ENCODE measurements at regions not wholly inside any gene's neighbourhood (a gene's known extent, or its start where the extent isn't known, plus 50 kb on each side); places are given as distances from the start of the nearest gene placed in this dataset.

DNA sequence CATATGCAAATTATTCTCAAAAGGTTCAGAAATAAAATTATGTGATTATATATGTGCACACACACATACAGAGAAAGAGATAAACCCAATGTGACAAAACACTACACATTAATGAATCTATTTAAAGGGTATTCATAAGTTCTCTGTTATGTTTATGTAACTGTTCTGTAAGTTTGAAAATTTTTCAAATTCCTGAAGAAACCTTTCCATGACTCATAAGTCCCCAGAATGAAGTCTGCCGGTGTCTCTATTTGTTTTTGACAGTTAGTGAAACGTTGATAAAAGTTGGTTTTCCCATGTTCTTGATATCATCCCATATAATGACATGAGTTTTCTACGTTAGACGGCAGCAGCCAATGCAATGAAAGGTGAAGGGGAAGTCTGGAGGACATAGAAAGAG, 199.5 kb upstream of the PUM3 start:
- peaks cover 2% of the 10 kb centered on the region for H3K4me1 Mint-ChIP-seq (ENCODE audit: low read depth, unreplicated experiment)
- no peaks in the 10 kb centered on the region for H3K27me3 Mint-ChIP-seq (ENCODE audit: unreplicated experiment)
- no peak overlapping the region for H3K27ac Mint-ChIP-seq (ENCODE audit: unreplicated experiment)
- H3K36me3 Mint-ChIP-seq (ENCODE audit: unreplicated experiment), result no peaks in the 10 kb centered on the region
- TF ChIP-seq, protein P1, sequence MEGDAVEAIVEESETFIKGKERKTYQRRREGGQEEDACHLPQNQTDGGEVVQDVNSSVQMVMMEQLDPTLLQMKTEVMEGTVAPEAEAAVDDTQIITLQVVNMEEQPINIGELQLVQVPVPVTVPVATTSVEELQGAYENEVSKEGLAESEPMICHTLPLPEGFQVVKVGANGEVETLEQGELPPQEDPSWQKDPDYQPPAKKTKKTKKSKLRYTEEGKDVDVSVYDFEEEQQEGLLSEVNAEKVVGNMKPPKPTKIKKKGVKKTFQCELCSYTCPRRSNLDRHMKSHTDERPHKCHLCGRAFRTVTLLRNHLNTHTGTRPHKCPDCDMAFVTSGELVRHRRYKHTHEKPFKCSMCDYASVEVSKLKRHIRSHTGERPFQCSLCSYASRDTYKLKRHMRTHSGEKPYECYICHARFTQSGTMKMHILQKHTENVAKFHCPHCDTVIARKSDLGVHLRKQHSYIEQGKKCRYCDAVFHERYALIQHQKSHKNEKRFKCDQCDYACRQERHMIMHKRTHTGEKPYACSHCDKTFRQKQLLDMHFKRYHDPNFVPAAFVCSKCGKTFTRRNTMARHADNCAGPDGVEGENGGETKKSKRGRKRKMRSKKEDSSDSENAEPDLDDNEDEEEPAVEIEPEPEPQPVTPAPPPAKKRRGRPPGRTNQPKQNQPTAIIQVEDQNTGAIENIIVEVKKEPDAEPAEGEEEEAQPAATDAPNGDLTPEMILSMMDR (IDR thresholded peaks at IDR 0.05; ENCODE audit: partially characterized antibody, unreplicated experiment), result no peak
- H3K9me3 Mint-ChIP-seq (ENCODE audit: unreplicated experiment), result no peaks in the 10 kb centered on the region
- H3K4me3 Mint-ChIP-seq (ENCODE audit: unreplicated experiment), result no peak overlapping the region
- no peak for DNase-seq

DNA sequence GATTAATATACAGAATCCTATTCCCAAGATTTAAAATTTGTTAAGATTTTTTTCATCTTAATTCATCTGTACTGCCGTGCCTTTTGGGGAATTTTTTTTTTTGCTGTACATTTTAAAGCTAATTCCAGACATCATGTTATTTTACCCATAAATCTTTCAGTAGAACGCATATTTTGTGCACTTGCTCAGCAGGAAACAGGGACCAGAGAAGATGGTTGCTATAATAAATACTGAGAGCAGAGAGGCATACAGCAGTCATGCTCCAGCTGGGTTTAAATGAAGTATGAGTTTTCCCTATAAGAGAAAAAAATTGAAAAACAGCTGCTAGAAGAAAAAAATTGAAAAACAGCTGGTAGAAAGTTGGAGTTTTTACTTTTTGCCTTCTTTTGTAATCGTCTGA, 196.9 kb upstream of the PUM3 start:
- no peak overlapping the region for H3K4me3 Mint-ChIP-seq (ENCODE audit: unreplicated experiment)
- H3K27ac Mint-ChIP-seq (ENCODE audit: unreplicated experiment), result no peak overlapping the region
- no peak for DNase-seq
- peaks cover under 1% of the 10 kb centered on the region for H3K4me1 Mint-ChIP-seq (ENCODE audit: low read depth, unreplicated experiment)
- no peaks in the 10 kb centered on the region for H3K36me3 Mint-ChIP-seq (ENCODE audit: unreplicated experiment)
- no peaks in the 10 kb centered on the region for H3K9me3 Mint-ChIP-seq (ENCODE audit: unreplicated experiment)
- TF ChIP-seq, protein P1 (IDR thresholded peaks at IDR 0.05; ENCODE audit: partially characterized antibody, unreplicated experiment), result no peak
- H3K27me3 Mint-ChIP-seq (ENCODE audit: unreplicated experiment), result no peaks in the 10 kb centered on the region

DNA sequence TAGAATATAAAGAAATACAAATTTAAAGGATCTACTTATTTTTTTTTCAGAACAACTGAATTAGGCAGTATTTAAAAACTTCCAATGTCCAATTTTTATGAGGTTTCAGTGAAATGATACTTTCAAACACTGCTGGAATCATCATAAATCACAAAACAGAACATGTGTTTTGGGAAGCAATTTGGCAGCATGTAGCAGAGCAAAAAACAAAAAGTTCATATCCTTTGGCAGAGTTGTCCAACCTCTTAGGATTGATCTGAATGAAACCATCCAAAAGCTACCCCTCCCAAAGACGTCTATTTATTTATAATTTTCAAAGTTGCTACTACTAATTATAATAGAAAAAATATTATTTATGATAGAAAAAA, 192.4 kb upstream of the PUM3 start:
- TF ChIP-seq, protein P1 (IDR thresholded peaks at IDR 0.05; ENCODE audit: partially characterized antibody, unreplicated experiment), result no peak
- Mint-ChIP-seq H3K27ac (ENCODE audit: unreplicated experiment) (no peak overlapping the region), H3K4me1 (ENCODE audit: low read depth, unreplicated experiment) (peaks cover 3% of the 10 kb centered on the region), H3K27me3 (ENCODE audit: unreplicated experiment) (peaks cover 3% of the 10 kb centered on the region), H3K4me3 (ENCODE audit: unreplicated experiment) (no peak overlapping the region), H3K9me3 (ENCODE audit: unreplicated experiment) (no peaks in the 10 kb centered on the region), H3K36me3 (ENCODE audit: unreplicated experiment) (peaks cover 5% of the 10 kb centered on the region)
- no peak for DNase-seq

DNA sequence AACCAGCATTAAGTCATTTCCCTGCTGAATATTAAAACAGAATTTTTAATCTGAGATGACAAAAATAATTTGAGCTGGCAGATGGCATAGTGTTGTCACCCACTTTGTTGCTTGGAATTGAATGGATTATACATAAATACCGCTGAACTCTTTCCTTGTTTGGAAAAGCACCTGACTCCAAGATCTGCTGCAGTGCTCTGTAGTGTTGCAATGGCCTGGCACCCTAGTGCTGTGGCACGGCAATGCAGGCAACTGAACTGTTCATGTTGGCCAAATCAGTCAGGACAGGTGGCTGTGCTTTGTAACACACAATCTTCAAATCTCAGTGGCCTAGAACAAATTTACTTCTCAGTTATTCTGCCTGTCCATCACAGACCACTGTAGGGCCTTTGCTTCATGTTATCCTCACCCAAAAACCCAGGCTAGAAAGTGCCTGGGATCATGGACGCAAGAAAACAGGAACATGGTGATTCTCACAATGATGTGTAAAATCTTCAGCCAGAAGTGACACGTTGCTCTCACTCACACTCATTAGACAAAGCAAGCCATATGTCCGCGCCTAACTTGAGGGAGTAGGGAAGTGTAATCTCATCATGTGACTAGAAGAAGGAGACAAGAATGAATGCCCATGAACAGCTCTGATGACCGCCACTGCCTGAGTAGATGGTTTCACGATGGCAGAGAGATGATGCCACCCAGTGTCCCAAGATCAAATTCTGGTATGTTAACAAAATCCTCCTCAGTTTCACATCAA, 191.9 kb upstream of the PUM3 start:
- H3K4me3 Mint-ChIP-seq (ENCODE audit: unreplicated experiment), result no peak overlapping the region
- peaks cover 3% of the 10 kb centered on the region for H3K4me1 Mint-ChIP-seq (ENCODE audit: low read depth, unreplicated experiment)
- peaks cover 3% of the 10 kb centered on the region for H3K27me3 Mint-ChIP-seq (ENCODE audit: unreplicated experiment)
- H3K36me3 Mint-ChIP-seq (ENCODE audit: unreplicated experiment), result peaks cover 5% of the 10 kb centered on the region
- H3K9me3 Mint-ChIP-seq (ENCODE audit: unreplicated experiment), result no peaks in the 10 kb centered on the region
- H3K27ac Mint-ChIP-seq (ENCODE audit: unreplicated experiment), result no peak overlapping the region
- TF ChIP-seq, protein P1 (IDR thresholded peaks at IDR 0.05; ENCODE audit: partially characterized antibody, unreplicated experiment), result no peak
- no peak for DNase-seq

DNA sequence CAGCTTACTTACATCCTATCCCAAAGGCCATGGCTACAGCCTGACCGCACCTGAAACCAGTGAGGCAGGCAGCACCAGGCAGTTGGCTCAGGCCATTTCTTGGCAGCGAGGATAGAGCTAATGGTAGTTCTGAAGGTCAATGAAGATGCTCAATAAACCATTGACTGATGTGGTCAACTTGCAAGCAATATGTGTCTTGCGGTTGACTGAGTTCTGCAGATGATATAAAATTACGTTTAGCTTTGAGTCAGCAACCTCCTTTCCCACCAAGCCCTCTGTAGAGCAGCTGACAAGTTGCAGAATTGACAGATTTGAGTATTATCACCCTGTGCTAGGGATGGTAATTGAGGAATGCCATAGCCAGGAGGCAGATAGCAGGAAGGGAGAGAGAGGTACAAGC, 189.0 kb upstream of the PUM3 start:
- TF ChIP-seq, protein P1 (IDR thresholded peaks at IDR 0.05; ENCODE audit: partially characterized antibody, unreplicated experiment), result no peak
- Mint-ChIP-seq H3K9me3 (ENCODE audit: unreplicated experiment) (peaks cover 2% of the 10 kb centered on the region), H3K4me3 (ENCODE audit: unreplicated experiment) (no peak overlapping the region), H3K36me3 (ENCODE audit: unreplicated experiment) (peaks cover 5% of the 10 kb centered on the region), H3K4me1 (ENCODE audit: low read depth, unreplicated experiment) (peaks cover 15% of the 10 kb centered on the region), H3K27ac (ENCODE audit: unreplicated experiment) (no peak overlapping the region), H3K27me3 (ENCODE audit: unreplicated experiment) (peaks cover 3% of the 10 kb centered on the region)
- no peak for DNase-seq
